Aorta (tissue), 5 donors: ENCODE measurements at regions not wholly inside any gene's neighbourhood (a gene's known extent, or its start where the extent isn't known, plus 50 kb on each side); places are given as distances from the start of the nearest gene placed in this dataset.
"Not testable (repeated sequence)": the region's sequence is repeated elsewhere in the genome, so short reads cannot be mapped to it uniquely, and the experiment has no call there.

Source experiments
- ATAC-seq: fragments of 200-7000 bp; cut with Tn5 transposase; one replicate; pipeline ENCODE4 v1.9.1; 2022; ENCODE audit warnings: moderate library complexity; ENCODE audit not compliant: low FRiP score
- DNase-seq, 2 donors: peaks; one replicate each; pipeline ENCODE4 v3.0.0-alpha.2; 2020
- H3K27ac ChIP-seq, 2 donors: one replicate each; pipeline ENCODE4 v1.5.1; 2013; ENCODE audit warnings: low read length in 2 of 2, mild to moderate bottlenecking in 2 of 2, moderate library complexity in 2 of 2, control low read depth in 1 of 2, inconsistent platforms in 1 of 2, low read depth in 1 of 2
- H3K27me3 ChIP-seq, 2 donors: one replicate each; pipeline ENCODE4 v1.6.1; 2013; ENCODE audit warnings: control low read depth in 1 of 2, low read length in 1 of 2, mild to moderate bottlenecking in 1 of 2, moderate library complexity in 1 of 2; ENCODE audit not compliant: insufficient read depth in 2 of 2, control insufficient read depth in 1 of 2
- H3K36me3 ChIP-seq, 2 donors: one replicate each; pipeline ENCODE4 v1.6.1; 2013; ENCODE audit warnings: control low read depth in 1 of 2, low read length in 1 of 2, mild to moderate bottlenecking in 1 of 2; ENCODE audit not compliant: insufficient read depth in 2 of 2, control insufficient read depth in 1 of 2
- H3K4me1 ChIP-seq, 2 donors: one replicate each; pipeline ENCODE4 v1.6.1; 2013; ENCODE audit warnings: low read length in 2 of 2, control low read depth in 1 of 2, mild to moderate bottlenecking in 1 of 2, moderate library complexity in 1 of 2; ENCODE audit not compliant: insufficient read depth in 2 of 2, control insufficient read depth in 1 of 2
- H3K4me3 ChIP-seq, 2 donors: one replicate each; pipeline ENCODE4 v1.5.1; 2013; ENCODE audit warnings: low read length in 2 of 2, control low read depth in 1 of 2, mild to moderate bottlenecking in 1 of 2
- H3K9me3 ChIP-seq: one replicate; pipeline ENCODE4 v1.6.1; 2013; ENCODE audit warnings: mild to moderate bottlenecking, low read length; ENCODE audit not compliant: control insufficient read depth
- WGBS, 2 donors: extraction: QIAGEN DNeasy Blood & Tissue Kit; methylation state at CpG; one replicate each; pipeline ENCODE4 v1.1.7; 2013; 5-methylcytosine and 5-hydroxymethylcytosine counted together
- intact Hi-C, 2 donors: fragments of 100-400 bp; cut with DNase I; formaldehyde crosslinking; loops; one replicate each; pipeline versions ENCODE4 v1.14.2 to v1.15.0; 2022
- donor health status: healthy with polysubstance abuse.
- donor health status: Bipolar disorder and iron deficiency.
- donor health status: DM: no; HTN: no; CAD: no.
- donor health status: DM: no; HTN: no; CAD: no.
- donor health status: DM: yes; HTN: yes; CAD: no.

GRCh38 chr10:84743483-84743882 is 415.1 kb downstream of the CCSER2 start:
- DNase-seq (no peak), ATAC-seq (no peak)
- H3K27ac ChIP-seq: no peak overlapping the region
- no peak overlapping the region for H3K4me3 ChIP-seq
- no peaks in the 10 kb centered on the region for H3K36me3 ChIP-seq
- no peaks in the 10 kb centered on the region for H3K4me1 ChIP-seq
- intact Hi-C loops: no loop called here
- H3K27me3 ChIP-seq: no peaks in the 10 kb centered on the region
- H3K9me3 ChIP-seq: no peaks in the 10 kb centered on the region

GRCh38 chr10:84755311-84755710 is 426.9 kb downstream of the CCSER2 start:
- Histone ChIP-seq H3K27ac (no peak overlapping the region), H3K36me3 (no peaks in the 10 kb centered on the region), H3K9me3 (no peaks in the 10 kb centered on the region), H3K4me3 (no peak overlapping the region), H3K27me3 (no peaks in the 10 kb centered on the region), H3K4me1 (no peaks in the 10 kb centered on the region)
- intact Hi-C loops: no loop called here
- DNase-seq (no peak), ATAC-seq (no peak)
- 27 to 31% methylated on average over 7 of the region's 7 CpGs for WGBS, 2 donors

- intact Hi-C loops, H3K36me3 ChIP-seq, H3K9me3 ChIP-seq, H3K27ac ChIP-seq, ATAC-seq, H3K27me3 ChIP-seq, H3K4me1 ChIP-seq, DNase-seq, H3K4me3 ChIP-seq: not testable (repeated sequence)
- WGBS, 2 donors: 98 to 99% methylated on average over 2 to 3 of the region's 3 CpGs
These were observed 428.3 kb downstream of the CCSER2 start for GRCh38 chr10:84756653-84757052.

GRCh38 chr10:84761994-84762614 is 433.7 kb downstream of the CCSER2 start:
- ATAC-seq, intact Hi-C loops, H3K9me3 ChIP-seq, H3K36me3 ChIP-seq, H3K4me1 ChIP-seq, DNase-seq, H3K27me3 ChIP-seq, H3K4me3 ChIP-seq, H3K27ac ChIP-seq: not testable (repeated sequence)
- 37 to 44% methylated on average over 13 to 14 of the region's 14 CpGs for WGBS, 2 donors

GRCh38 chr10:84762754-84763394 is 434.5 kb downstream of the CCSER2 start:
- H3K4me3 ChIP-seq: no peak overlapping the region
- H3K27me3 ChIP-seq: no peaks in the 10 kb centered on the region
- H3K36me3 ChIP-seq: no peaks in the 10 kb centered on the region
- H3K4me1 ChIP-seq: no peaks in the 10 kb centered on the region
- ATAC-seq (no peak), DNase-seq (no peak)
- H3K27ac ChIP-seq: no peak overlapping the region
- intact Hi-C loops: no loop called here
- whole genome bisulfite sequencing, 2 donors: 87 to 89% methylated on average over 16 of the region's 16 CpGs
- H3K9me3 ChIP-seq: no peaks in the 10 kb centered on the region

- no peak for ATAC-seq
- no peak for DNase-seq
- 24 to 27% methylated on average over 3 of the region's 3 CpGs for WGBS, 2 donors
- intact Hi-C loops: no loop called here
- H3K36me3 ChIP-seq: no peaks in the 10 kb centered on the region
- H3K4me3 ChIP-seq: no peak overlapping the region
- no peaks in the 10 kb centered on the region for H3K9me3 ChIP-seq
- no peaks in the 10 kb centered on the region for H3K4me1 ChIP-seq
- H3K27ac ChIP-seq: no peak overlapping the region
- no peaks in the 10 kb centered on the region for H3K27me3 ChIP-seq
These were observed 435.6 kb downstream of the CCSER2 start for GRCh38 chr10:84763965-84764364.

GRCh38 chr10:84765086-84765485 is 436.7 kb downstream of the CCSER2 start:
- WGBS, 2 donors: 89 to 96% methylated on average over 2 of the region's 2 CpGs
- DNase-seq (no peak), ATAC-seq (no peak)

GRCh38 chr10:84765656-84766055 is 437.3 kb downstream of the CCSER2 start:
- H3K4me3 ChIP-seq: no peak overlapping the region
- H3K4me1 ChIP-seq: no peaks in the 10 kb centered on the region
- H3K9me3 ChIP-seq: no peaks in the 10 kb centered on the region
- ATAC-seq (no peak), DNase-seq (no peak)
- H3K27me3 ChIP-seq: no peaks in the 10 kb centered on the region
- H3K36me3 ChIP-seq: no peaks in the 10 kb centered on the region
- intact Hi-C loops: no loop called here
- H3K27ac ChIP-seq: no peak overlapping the region

More at GRCh38 chr10:84765086-84765485, 436.7 kb downstream of the CCSER2 start:
- H3K27ac ChIP-seq: no peak overlapping the region
- no peaks in the 10 kb centered on the region for H3K27me3 ChIP-seq
- H3K36me3 ChIP-seq: no peaks in the 10 kb centered on the region
- no peaks in the 10 kb centered on the region for H3K9me3 ChIP-seq
- intact Hi-C loops: no loop called here
- H3K4me1 ChIP-seq: no peaks in the 10 kb centered on the region
- H3K4me3 ChIP-seq: no peak overlapping the region

- Histone ChIP-seq H3K4me3 (no peak overlapping the region), H3K27me3 (no peaks in the 10 kb centered on the region), H3K4me1 (no peaks in the 10 kb centered on the region), H3K27ac (no peak overlapping the region), H3K36me3 (no peaks in the 10 kb centered on the region), H3K9me3 (no peaks in the 10 kb centered on the region)
- intact Hi-C loops: no loop called here
- no peak for ATAC-seq
- 94 to 95% methylated on average over 13 of the region's 13 CpGs for WGBS, 2 donors
- no peak for DNase-seq
These were observed 438.5 kb downstream of the CCSER2 start for GRCh38 chr10:84766923-84767322.
